ENCODE measurements at regions not wholly inside any gene's neighbourhood (a gene's known extent, or its start where the extent isn't known, plus 50 kb on each side); places are given as distances from the start of the nearest gene placed in this dataset.

DNA sequence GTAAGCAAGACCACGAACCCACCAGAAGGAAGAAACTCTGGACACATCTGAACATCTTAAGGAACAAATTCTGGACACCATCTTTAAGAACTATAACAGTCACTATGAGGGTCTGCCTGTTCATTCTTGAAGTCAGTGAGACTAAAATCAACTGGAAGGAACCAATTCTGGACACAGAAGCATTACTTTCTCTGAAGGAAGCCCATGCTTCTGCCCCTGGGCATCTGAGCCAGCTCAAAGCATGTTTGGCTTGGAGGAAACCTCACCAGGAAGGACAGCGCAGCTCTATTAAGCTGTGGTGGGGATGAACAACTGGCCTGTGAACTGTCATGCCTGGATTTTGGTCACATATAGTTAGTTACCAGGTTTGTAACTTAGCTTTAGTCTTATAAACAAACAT, 132.4 kb upstream of the GDF10 start:
- ATAC-seq (ENCODE audit: low read depth) (no peak), DNase-seq (no peak)
- peaks cover 5% of the 10 kb centered on the region for H3K27me3 Mint-ChIP-seq
- no peak overlapping the region for H3K27ac Mint-ChIP-seq
- CTCF ChIA-PET = no interaction called here
- H3K9me3 Mint-ChIP-seq = no peaks in the 10 kb centered on the region
- no peaks in the 10 kb centered on the region for H3K36me3 Mint-ChIP-seq (ENCODE audit: low read depth)
- peaks cover 18% of the 10 kb centered on the region for H3K4me1 Mint-ChIP-seq
- TF ChIP-seq CTCF (IDR thresholded peaks at IDR 0.05) = no peak
- H3K4me3 Mint-ChIP-seq = no peak overlapping the region
- intact Hi-C loops (cut with micrococcal nuclease) = loop anchor here (5.0 kb wide), 1 partner anchor 95 kb away; no protein-coding TSS in a partner anchor
- POLR2A ChIA-PET = no interaction called here

DNA sequence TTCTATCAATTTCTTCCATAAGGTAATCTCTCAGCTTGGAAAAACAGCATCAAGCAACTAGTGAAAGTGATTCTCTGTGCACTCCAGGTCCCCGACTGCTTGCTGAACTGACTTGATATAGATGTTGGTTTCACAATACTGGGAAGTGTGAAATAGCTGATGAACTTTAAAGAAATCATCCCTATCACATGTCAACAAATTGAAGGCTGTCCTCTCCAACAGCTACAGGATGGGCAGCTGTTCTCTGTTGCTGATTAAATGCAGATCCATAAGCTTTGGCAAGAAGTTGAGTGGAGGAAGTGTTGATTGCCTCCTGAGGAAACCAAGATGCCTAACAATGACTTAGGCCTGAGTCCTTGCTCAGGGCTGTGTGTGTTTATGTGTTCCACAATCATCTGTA, 130.4 kb upstream of the GDF10 start:
- CTCF ChIA-PET = no interaction called here
- Mint-ChIP-seq H3K9me3 (no peaks in the 10 kb centered on the region), H3K4me1 (peaks cover 18% of the 10 kb centered on the region), H3K4me3 (no peak overlapping the region), H3K36me3 (ENCODE audit: low read depth) (no peaks in the 10 kb centered on the region), H3K27me3 (peaks cover 2% of the 10 kb centered on the region), H3K27ac (no peak overlapping the region)
- no peak for TF ChIP-seq CTCF (IDR thresholded peaks at IDR 0.05)
- POLR2A ChIA-PET = no interaction called here
- no peak for ATAC-seq (ENCODE audit: low read depth)
- intact Hi-C loops (cut with micrococcal nuclease) = loop anchor here (5.0 kb wide), 1 partner anchor 93 kb away; no protein-coding TSS in a partner anchor
- DNase-seq = no peak

DNA sequence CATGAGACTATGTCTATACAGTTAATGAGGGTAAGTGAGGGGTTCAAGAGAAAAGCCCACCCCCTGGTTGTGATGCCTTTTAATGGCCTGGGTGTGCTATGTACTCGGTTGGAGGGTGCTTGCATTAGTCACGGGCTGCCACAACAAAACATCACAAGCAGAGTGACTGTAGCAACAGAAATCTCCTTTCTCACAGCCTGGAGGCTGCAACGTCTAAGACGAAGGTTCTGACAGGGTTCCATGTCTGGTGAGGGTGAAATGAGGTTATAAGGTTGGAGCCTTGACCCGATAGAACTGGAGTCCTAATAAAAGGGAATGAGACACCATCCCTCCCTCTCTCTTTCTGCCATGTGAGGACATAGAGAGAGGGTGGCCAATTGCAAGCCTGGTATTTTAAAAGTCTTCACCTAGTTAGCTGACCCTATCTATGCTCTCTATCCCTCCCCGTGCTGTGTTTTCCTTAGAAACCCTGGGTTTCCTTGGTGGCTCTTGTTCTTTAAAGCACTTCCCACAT, 126.0 kb upstream of the GDF10 start:
- Mint-ChIP-seq H3K27ac (no peak overlapping the region), H3K4me1 (no peaks in the 10 kb centered on the region), H3K4me3 (no peak overlapping the region), H3K9me3 (no peaks in the 10 kb centered on the region), H3K36me3 (ENCODE audit: low read depth) (no peaks in the 10 kb centered on the region), H3K27me3 (no peaks in the 10 kb centered on the region)
- intact Hi-C loops (cut with micrococcal nuclease) = no loop called here
- ATAC-seq (ENCODE audit: low read depth) (no peak), DNase-seq (no peak)
- ChIA-PET CTCF (no interaction called here), POLR2A (no interaction called here)
- no peak for TF ChIP-seq CTCF (IDR thresholded peaks at IDR 0.05)

- no peaks in the 10 kb centered on the region for H3K36me3 Mint-ChIP-seq (ENCODE audit: low read depth)
- DNase-seq = no peak
- ChIA-PET CTCF (no interaction called here), POLR2A (no interaction called here)
- no peak overlapping the region for H3K4me3 Mint-ChIP-seq
- no peak overlapping the region for H3K27ac Mint-ChIP-seq
- no peaks in the 10 kb centered on the region for H3K4me1 Mint-ChIP-seq
- no peaks in the 10 kb centered on the region for H3K9me3 Mint-ChIP-seq
- intact Hi-C loops (cut with micrococcal nuclease) = no loop called here
- TF ChIP-seq CTCF (IDR thresholded peaks at IDR 0.05) = no peak
- no peaks in the 10 kb centered on the region for H3K27me3 Mint-ChIP-seq
- ATAC-seq (ENCODE audit: low read depth) = no peak
Observed at GRCh38 chr10:47175181-47176123, 124.5 kb upstream of the GDF10 start.

GRCh38 chr10:47176206-47176902, 123.6 kb upstream of the GDF10 start:
- intact Hi-C loops (cut with micrococcal nuclease) = no loop called here
- ChIA-PET CTCF (no interaction called here), POLR2A (no interaction called here)
- H3K27me3 Mint-ChIP-seq = no peaks in the 10 kb centered on the region
- no peak overlapping the region for H3K4me3 Mint-ChIP-seq
- H3K4me1 Mint-ChIP-seq = no peaks in the 10 kb centered on the region
- no peak for ATAC-seq (ENCODE audit: low read depth)
- H3K9me3 Mint-ChIP-seq = no peaks in the 10 kb centered on the region
- no peak for TF ChIP-seq CTCF (IDR thresholded peaks at IDR 0.05)
- H3K36me3 Mint-ChIP-seq (ENCODE audit: low read depth) = no peaks in the 10 kb centered on the region
- H3K27ac Mint-ChIP-seq = no peak overlapping the region
- DNase-seq = no peak

Data from activated B cell treated with CpG ODN at 0.5 μM for 24 hours (primary cell).